ENCODE measurements at regions not wholly inside any gene's neighbourhood (a gene's known extent, or its start where the extent isn't known, plus 50 kb on each side); places are given as distances from the start of the nearest gene placed in this dataset.
"Not testable (repeated sequence)": the region's sequence is repeated elsewhere in the genome, so short reads cannot be mapped to it uniquely, and the experiment has no call there.

GRCh38 chr13:58630794-58631193 is 999.2 kb downstream of the PCDH17 start:
- DNase-seq = no peak

- DNase-seq = no peak
These were observed 1001.7 kb downstream of the PCDH17 start for GRCh38 chr13:58633226-58633625.

- DNase-seq = no peak
These were observed 1023.5 kb downstream of the PCDH17 start for GRCh38 chr13:58655086-58655485.

GRCh38 chr13:58660826-58661225 is 1029.3 kb downstream of the PCDH17 start:
- DNase-seq = no peak

GRCh38 chr13:58666331-58666730 is 1034.8 kb downstream of the PCDH17 start:
- DNase-seq = no peak

- no peak for DNase-seq
These were observed 1035.6 kb downstream of the PCDH17 start for GRCh38 chr13:58667096-58667495.

GRCh38 chr13:58680115-58680514 is 1048.6 kb downstream of the PCDH17 start:
- DNase-seq = no peak

GRCh38 chr13:58682616-58683015 is 1051.1 kb downstream of the PCDH17 start:
- DNase-seq = no peak

GRCh38 chr13:58687148-58687547 is 1055.6 kb downstream of the PCDH17 start:
- no peak for DNase-seq

GRCh38 chr13:58698531-58698930 is 1067.0 kb downstream of the PCDH17 start:
- DNase-seq = no peak

GRCh38 chr13:58704953-58705352 is 1073.4 kb downstream of the PCDH17 start:
- no peak for DNase-seq

GRCh38 chr13:58706421-58706820 is 1074.9 kb downstream of the PCDH17 start:
- DNase-seq = no peak

GRCh38 chr13:58712191-58712590 is 1080.6 kb downstream of the PCDH17 start:
- no peak for DNase-seq

- not testable (repeated sequence) for DNase-seq
These were observed 1082.5 kb downstream of the PCDH17 start for GRCh38 chr13:58714016-58714415.

- no peak for DNase-seq
These were observed 1089.7 kb downstream of the PCDH17 start for GRCh38 chr13:58721273-58721672.

- no peak for DNase-seq
These were observed 1096.6 kb downstream of the PCDH17 start for GRCh38 chr13:58728126-58728525.

GRCh38 chr13:58729361-58729760 is 1097.8 kb downstream of the PCDH17 start:
- DNase-seq = no peak

- no peak for DNase-seq
These were observed 1113.1 kb downstream of the PCDH17 start for GRCh38 chr13:58744686-58745085.

GRCh38 chr13:58767566-58767965 is 1136.0 kb downstream of the PCDH17 start:
- no peak for DNase-seq

- DNase-seq = no peak
These were observed 1141.8 kb downstream of the PCDH17 start for GRCh38 chr13:58773280-58773859.

- DNase-seq = no peak
These were observed 1151.2 kb downstream of the PCDH17 start for GRCh38 chr13:58782736-58783135.

GRCh38 chr13:58792854-58793253 is 1161.3 kb downstream of the PCDH17 start:
- no peak for DNase-seq

GRCh38 chr13:58795715-58796114 is 1164.2 kb downstream of the PCDH17 start:
- DNase-seq = no peak

GRCh38 chr13:58804832-58805231 is 1173.3 kb downstream of the PCDH17 start:
- no peak for DNase-seq

- no peak for DNase-seq
These were observed 1174.9 kb downstream of the PCDH17 start for GRCh38 chr13:58806401-58806800.

- DNase-seq = no peak
These were observed 1192.2 kb downstream of the PCDH17 start for GRCh38 chr13:58823701-58824100.

All from NCI-H226 (cell line).